ENCODE measurements at regions not wholly inside any gene's neighbourhood (a gene's known extent, or its start where the extent isn't known, plus 50 kb on each side); places are given as distances from the start of the nearest gene placed in this dataset.

- TF ChIP-seq CTCF (IDR thresholded peaks at IDR 0.05; ENCODE audit: low read depth, low read length) (no peak), POLR2A (IDR thresholded peaks at IDR 0.05; ENCODE audit: extremely low read depth, insufficient read length) (no peak), MAX (IDR thresholded peaks at IDR 0.05; ENCODE audit: low read depth, low read length) (no peak), MYC (IDR thresholded peaks at IDR 0.05; ENCODE audit: low read depth, low read length) (no peak)
Measured at GRCh38 chr4:130568746-130569145, 1472.8 kb downstream of the C4orf33 start.
